ENCODE measurements at regions not wholly inside any gene's neighbourhood (a gene's known extent, or its start where the extent isn't known, plus 50 kb on each side); places are given as distances from the start of the nearest gene placed in this dataset.

GRCh38 chr11:15655552-15655951 is 540.8 kb downstream of the INSC start:
- TF ChIP-seq CTCF (conservative IDR thresholded peaks at IDR 0.05) = no peak
- TF ChIP-seq ZFX (IDR thresholded peaks at IDR 0.05) = no peak
